Coronary artery (tissue), 2 donors: ENCODE measurements at regions not wholly inside any gene's neighbourhood (a gene's known extent, or its start where the extent isn't known, plus 50 kb on each side); places are given as distances from the start of the nearest gene placed in this dataset.
"Not testable (repeated sequence)": the region's sequence is repeated elsewhere in the genome, so short reads cannot be mapped to it uniquely, and the experiment has no call there.

ENCODE experiments used
- DNase-seq: peaks from one replicate; pipeline ENCODE4 v3.0.0-alpha.2; 2017; ENCODE audit warnings: low spot score
- H3K27ac ChIP-seq, 2 donors: fragments of 200-600 bp; sonication (generic); one replicate each; pipeline ENCODE4 v1.5.1; 2016 to 2019
- H3K4me3 ChIP-seq: fragments of 200-600 bp; sonication (generic); 2 replicates; pipeline ENCODE4 v1.5.1; 2016; ENCODE audit warnings: mild to moderate bottlenecking, moderate library complexity
- CTCF ChIP-seq: fragments of 200-600 bp; sonication (generic); IDR thresholded peaks from one replicate; pipeline ENCODE4 v1.5.1; 2019; ENCODE audit warnings: antibody characterized with exemption

DNA sequence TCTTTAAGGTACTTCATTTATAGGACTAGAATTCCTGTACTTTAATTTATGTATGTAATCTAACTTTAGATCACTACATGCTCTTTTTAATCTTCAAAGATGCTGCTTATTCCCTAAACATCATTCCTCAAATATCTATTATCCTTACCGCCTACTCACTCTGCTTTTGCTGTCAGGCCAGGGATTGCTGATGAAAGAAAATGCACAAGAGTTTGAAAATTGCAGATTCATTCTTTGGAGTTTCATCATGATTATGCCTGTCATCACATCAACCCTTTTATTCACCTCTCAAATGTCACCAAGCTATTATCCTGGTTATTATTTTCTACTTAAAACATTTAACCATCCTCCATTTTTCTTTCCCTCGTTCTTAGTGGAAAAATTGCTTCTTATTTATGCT, 802.7 kb downstream of the METTL15 start:
- Histone ChIP-seq H3K27ac (no peak overlapping the region), H3K4me3 (no peak overlapping the region)
- no peak for TF ChIP-seq CTCF
- DNase-seq, result no peak

- no peak overlapping the region for H3K4me3 ChIP-seq
- TF ChIP-seq CTCF, result no peak
- no peak for DNase-seq
- H3K27ac ChIP-seq, result no peak overlapping the region
Measured at GRCh38 chr11:28903716-28904115, 795.5 kb downstream of the METTL15 start.

DNA sequence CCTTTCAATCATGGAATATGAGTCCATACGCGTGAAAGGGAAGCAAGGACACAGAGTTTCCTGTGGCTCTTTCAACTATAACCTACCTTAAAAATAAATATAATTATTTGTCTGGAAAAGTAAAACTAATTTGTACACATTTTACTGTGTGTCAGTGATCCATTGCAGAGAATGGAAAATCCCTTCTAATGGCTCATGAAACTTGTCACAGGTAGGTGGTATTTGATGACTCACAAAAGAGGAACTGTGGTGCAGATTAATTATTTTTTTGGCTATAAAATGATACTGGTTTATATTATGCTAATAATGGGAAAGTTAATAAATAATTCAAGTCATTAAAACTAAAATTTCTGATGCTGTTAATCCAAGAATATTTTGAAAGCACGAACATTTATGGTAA, 792.2 kb downstream of the METTL15 start:
- no peak for TF ChIP-seq CTCF

DNA sequence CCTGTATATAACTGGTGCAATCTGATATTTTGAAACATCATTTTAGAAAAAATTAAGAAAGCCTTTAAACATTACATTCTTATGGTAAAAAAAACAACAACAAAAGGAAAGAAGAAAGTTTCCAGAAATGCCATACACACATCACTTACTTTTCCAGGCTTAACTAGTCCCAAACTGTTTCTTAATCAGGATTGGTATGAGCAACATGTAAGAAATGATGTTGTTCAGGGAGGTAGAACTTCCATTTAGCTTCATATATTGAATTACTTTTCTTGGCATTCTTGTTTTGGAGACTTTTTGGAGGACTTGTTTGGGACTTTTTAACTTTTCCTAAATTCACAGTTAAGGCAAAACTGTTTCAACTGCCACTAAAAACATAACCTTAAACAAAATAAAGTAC, 791.5 kb downstream of the METTL15 start:
- no peak for TF ChIP-seq CTCF

More for the DNA sequence above, 792.2 kb downstream of the METTL15 start:
- DNase-seq, result no peak
- no peak overlapping the region for H3K4me3 ChIP-seq
- no peak overlapping the region for H3K27ac ChIP-seq

GRCh38 chr11:28890601-28891040, 782.4 kb downstream of the METTL15 start:
- not testable (repeated sequence) for H3K4me3 ChIP-seq, DNase-seq, H3K27ac ChIP-seq

More for the DNA sequence above, 791.5 kb downstream of the METTL15 start:
- no peak overlapping the region for H3K27ac ChIP-seq
- no peak for DNase-seq
- H3K4me3 ChIP-seq, result no peak overlapping the region

DNA sequence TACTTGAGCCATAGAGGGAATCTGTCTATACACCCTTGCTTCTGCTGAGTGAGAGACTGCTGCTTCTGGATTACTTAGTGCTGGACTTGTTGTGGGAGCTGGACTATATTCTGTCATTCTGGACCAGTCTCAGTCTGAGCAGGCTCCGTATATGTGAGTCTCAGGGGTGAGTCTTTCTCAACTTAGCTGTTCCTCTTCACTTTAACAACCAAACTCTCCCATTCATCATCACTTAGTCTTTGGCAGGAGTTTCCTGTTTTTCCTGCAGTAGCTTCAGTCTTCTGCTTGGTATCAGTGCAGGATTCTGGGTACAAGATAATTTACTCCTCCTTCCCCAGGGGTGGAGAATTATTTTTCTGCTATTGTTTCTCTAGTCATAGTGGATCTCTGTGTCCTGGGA, 779.5 kb downstream of the METTL15 start:
- Histone ChIP-seq H3K27ac (no peak overlapping the region), H3K4me3 (no peak overlapping the region)
- DNase-seq, result no peak
- no peak for TF ChIP-seq CTCF

DNA sequence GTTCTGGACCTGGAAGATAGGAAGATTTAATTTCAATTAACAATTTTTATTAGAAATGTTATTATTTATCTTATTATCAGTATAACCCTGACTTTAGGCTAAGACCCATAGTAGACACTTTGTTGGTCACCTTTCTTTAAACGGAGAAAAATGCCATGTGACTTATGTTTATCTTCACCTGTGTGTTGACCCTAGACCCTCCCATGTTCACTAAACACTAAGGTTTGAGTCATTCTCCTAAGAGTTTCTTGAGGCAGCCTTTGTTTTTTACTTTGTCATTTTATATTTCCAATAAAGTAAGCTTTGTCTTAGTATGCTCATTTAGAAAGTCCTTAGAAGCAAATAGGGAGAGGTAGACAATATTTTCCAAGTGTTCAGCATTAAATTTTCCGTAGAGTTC, 771.7 kb downstream of the METTL15 start:
- Histone ChIP-seq H3K4me3 (no peak overlapping the region), H3K27ac (no peak overlapping the region)
- no peak for DNase-seq
- TF ChIP-seq CTCF, result no peak

DNA sequence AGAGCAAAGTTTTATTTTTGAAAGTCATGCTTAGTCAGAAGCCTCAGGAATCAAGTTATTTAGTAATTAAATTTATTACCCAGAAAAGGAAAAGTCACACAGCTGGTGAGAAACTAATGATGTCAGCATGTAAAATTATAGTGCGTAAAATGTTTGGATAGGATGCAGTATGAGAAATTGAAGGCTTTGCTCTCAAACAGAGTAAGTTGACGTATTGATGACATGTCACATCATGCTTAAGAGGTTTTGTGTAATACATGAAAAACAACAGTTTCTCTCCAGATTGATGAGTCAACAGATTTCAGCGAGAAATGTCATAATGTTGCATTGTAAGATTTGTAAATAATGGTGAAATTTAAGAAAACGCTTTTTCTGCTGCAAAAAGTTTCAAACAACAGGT, 769.8 kb downstream of the METTL15 start:
- no peak for DNase-seq
- no peak overlapping the region for H3K4me3 ChIP-seq
- H3K27ac ChIP-seq, result no peak overlapping the region
- no peak for TF ChIP-seq CTCF
